H1 (cell line): ENCODE measurements at regions not wholly inside any gene's neighbourhood (a gene's known extent, or its start where the extent isn't known, plus 50 kb on each side); places are given as distances from the start of the nearest gene placed in this dataset.

Source experiments
- CTCF ChIA-PET: fragments of 300-600 bp; sonication (Branson Sonifier 250); formaldehyde crosslinking; loops from one replicate; lab custom pipeline; 2021; ENCODE audit not compliant: partially characterized antibody; lab: Charles Lee
- POLR2A ChIA-PET: fragments of 300-600 bp; sonication (Branson Sonifier 250); formaldehyde crosslinking; loops from one replicate; lab custom pipeline; 2021; ENCODE audit warnings: inconsistent platforms; ENCODE audit not compliant: partially characterized antibody; lab: Charles Lee
- DNase-seq, 2 experiments: peaks; one replicate each; pipeline versions ENCODE4 v3.0.0 to v3.0.0-alpha.2; 2010 to 2022; ENCODE audit warnings: low spot score in 2 of 2, low read depth in 1 of 2, mixed read lengths in 1 of 2
- FAIRE-seq: peaks from 2 replicates; lab custom pipeline; 2011; peaks lifted over from hg19 to GRCh38; lab: Jason Lieb, UNC
- H2AFZ ChIP-seq: 2 replicates; pipeline ENCODE4 v1.8.1; 2012; ENCODE audit warnings: low read length, inconsistent platforms
- H2AK5ac ChIP-seq: 2 replicates; pipeline ENCODE4 v1.6.1; 2013; ENCODE audit warnings: low read depth, low read length
- H2BK120ac ChIP-seq: replicated peaks from 2 replicates; pipeline ENCODE3; 2013; ENCODE audit warnings: low read depth, low read length, inconsistent platforms
- H2BK12ac ChIP-seq: 2 replicates; pipeline ENCODE4 v1.6.1; 2013; ENCODE audit warnings: low read depth, low read length
- H2BK15ac ChIP-seq: 2 replicates; pipeline ENCODE4 v1.6.1; 2013; ENCODE audit warnings: low read length
- H2BK20ac ChIP-seq: 2 replicates; pipeline ENCODE4 v1.6.1; 2013; ENCODE audit warnings: low read length
- H2BK5ac ChIP-seq: 2 replicates; pipeline ENCODE4 v1.6.1; 2013; ENCODE audit warnings: low read depth, low read length
- H3K14ac ChIP-seq: 2 replicates; pipeline ENCODE4 v1.6.1; 2013; ENCODE audit warnings: inconsistent platforms; ENCODE audit not compliant: insufficient read length
- H3K18ac ChIP-seq: 2 replicates; pipeline ENCODE4 v1.6.1; 2013; ENCODE audit warnings: low read length; ENCODE audit errors: extremely low read depth
- H3K23ac ChIP-seq: 2 replicates; pipeline ENCODE4 v1.6.1; 2013; ENCODE audit warnings: inconsistent platforms; ENCODE audit not compliant: insufficient read length
- H3K23me2 ChIP-seq: 2 replicates; pipeline ENCODE4 v1.6.1; 2013; ENCODE audit warnings: low read depth, low read length
- H3K27ac ChIP-seq: 2 replicates; pipeline ENCODE4 v1.6.1; 2011; ENCODE audit warnings: low read depth, low read length, inconsistent platforms
- H3K27me3 ChIP-seq, 4 experiments: replicated peaks in 1 of 4; 1 replicate in 1 of 4; 2 replicates in 3 of 4; pipeline versions ENCODE4 v1.6.1 to v1.8.1; 2011 to 2013; ENCODE audit warnings: low read length in 3 of 4, mild to moderate bottlenecking in 3 of 4, inconsistent platforms in 2 of 4, mixed read lengths in 2 of 4, moderate library complexity in 1 of 4; ENCODE audit not compliant: control insufficient read depth in 3 of 4, insufficient read depth in 3 of 4; ENCODE audit errors: extremely low read depth in 1 of 4
- H3K36me3 ChIP-seq, 4 experiments: 2 replicates each; pipeline versions ENCODE4 v1.6.1 to v1.8.1; 2011 to 2013; ENCODE audit warnings: mild to moderate bottlenecking in 4 of 4, low read length in 3 of 4, moderate library complexity in 2 of 4, control low read depth in 1 of 4, inconsistent platforms in 1 of 4; ENCODE audit not compliant: insufficient read depth in 4 of 4, control insufficient read depth in 2 of 4
- H3K4ac ChIP-seq: replicated peaks from 2 replicates; pipeline ENCODE3; 2013; ENCODE audit warnings: low read length, low read depth, mixed read lengths, inconsistent platforms; ENCODE audit not compliant: insufficient read length
- H3K4me1 ChIP-seq, 4 experiments: replicated peaks in 1 of 4; 1 replicate in 1 of 4; 2 replicates in 3 of 4; pipeline versions ENCODE4 v1.6.1 to v1.8.1; 2011 to 2013; ENCODE audit warnings: low read length in 3 of 4, inconsistent platforms in 2 of 4, mixed read lengths in 1 of 4; ENCODE audit not compliant: insufficient read depth in 4 of 4, control insufficient read depth in 3 of 4
- H3K4me2 ChIP-seq, 2 experiments: 2 replicates each; pipeline versions ENCODE4 v1.6.1 to v1.8.1; 2011 to 2013; ENCODE audit warnings: low read depth in 2 of 2, low read length in 2 of 2, control low read depth in 1 of 2, inconsistent platforms in 1 of 2, mild to moderate bottlenecking in 1 of 2; ENCODE audit not compliant: insufficient read depth in 1 of 2
- H3K4me3 ChIP-seq, 4 experiments: fragments of 200-600, 300-600 bp in 1 of 4; sonication (generic), shearing (Covaris generic), sonication (Bioruptor Twin) in 1 of 4; 2 replicates each; pipeline versions ENCODE4 v1.5.1 to v1.8.1; 2011 to 2016; ENCODE audit warnings: low read length in 4 of 4, low read depth in 3 of 4, control low read depth in 2 of 4, inconsistent platforms in 2 of 4, mild to moderate bottlenecking in 2 of 4, mixed read lengths in 1 of 4, moderate library complexity in 1 of 4; ENCODE audit not compliant: insufficient read depth in 2 of 4; ENCODE audit errors: extremely low read depth in 1 of 4
- H3K56ac ChIP-seq: replicated peaks from 2 replicates; pipeline ENCODE3; 2013; ENCODE audit warnings: low read depth, mild to moderate bottlenecking, mixed read lengths, low read length, inconsistent platforms; ENCODE audit not compliant: insufficient read length
- H3K79me1 ChIP-seq: 2 replicates; pipeline ENCODE4 v1.6.1; 2013; ENCODE audit warnings: low read depth, low read length, control low read depth
- H3K79me2 ChIP-seq, 2 experiments: 2 replicates each; pipeline versions ENCODE4 v1.6.1 to v1.8.1; 2012 to 2013; ENCODE audit warnings: low read length in 2 of 2, mild to moderate bottlenecking in 2 of 2, inconsistent platforms in 1 of 2; ENCODE audit not compliant: insufficient read depth in 2 of 2, control insufficient read depth in 1 of 2
- H3K9ac ChIP-seq, 4 experiments: replicated peaks in 1 of 4; 1 replicate in 1 of 4; 2 replicates in 3 of 4; pipeline versions ENCODE4 v1.6.1 to v1.8.1; 2011 to 2013; ENCODE audit warnings: low read depth in 3 of 4, low read length in 3 of 4, control low read depth in 2 of 4, mild to moderate bottlenecking in 2 of 4, moderate library complexity in 2 of 4, inconsistent platforms in 1 of 4; ENCODE audit errors: extremely low read depth in 1 of 4
- H3K9me3 ChIP-seq, 2 experiments: 2 replicates each; pipeline versions ENCODE4 v1.6.1 to v1.8.1; 2012 to 2013; ENCODE audit warnings: mild to moderate bottlenecking in 2 of 2, moderate library complexity in 2 of 2, control low read depth in 1 of 2, inconsistent platforms in 1 of 2, low read depth in 1 of 2, low read length in 1 of 2, mixed read lengths in 1 of 2; ENCODE audit not compliant: insufficient read depth in 2 of 2
- H4K20me1 ChIP-seq, 2 experiments: replicated peaks in 1 of 2; 2 replicates each; pipeline versions ENCODE3 to v1.8.1; 2011 to 2013; ENCODE audit warnings: inconsistent platforms in 2 of 2, low read length in 2 of 2, mild to moderate bottlenecking in 1 of 2; ENCODE audit not compliant: insufficient read depth in 2 of 2, control insufficient read depth in 1 of 2
- H4K5ac ChIP-seq: 2 replicates; pipeline ENCODE4 v1.6.1; 2013; ENCODE audit warnings: low read length, low read depth, mixed read lengths, inconsistent platforms; ENCODE audit not compliant: insufficient read length
- H4K8ac ChIP-seq: 2 replicates; pipeline ENCODE4 v1.8.0; 2013; ENCODE audit warnings: mild to moderate bottlenecking, moderate library complexity, low read length, inconsistent platforms; ENCODE audit not compliant: insufficient read depth; ENCODE audit errors: extremely low read depth
- H4K91ac ChIP-seq: replicated peaks from 2 replicates; pipeline ENCODE3; 2013; ENCODE audit warnings: low read length, mixed read lengths, inconsistent platforms; ENCODE audit not compliant: insufficient read length
- ATF2 ChIP-seq: IDR thresholded peaks from 2 replicates; pipeline ENCODE4 v1.6.1; 2012; ENCODE audit warnings: low read length, inconsistent platforms
- ATF3 ChIP-seq: IDR thresholded peaks from 2 replicates; pipeline ENCODE4 v1.6.1; 2011; ENCODE audit warnings: low read depth, mild to moderate bottlenecking, low read length; ENCODE audit not compliant: insufficient read depth
- EZH2 ChIP-seq: fragments of 200-600 bp; sonication (generic); IDR thresholded peaks from 2 replicates; pipeline ENCODE4 v1.7.1; 2012; ENCODE audit warnings: low read depth, mild to moderate bottlenecking, moderate library complexity, low read length, inconsistent platforms; ENCODE audit not compliant: severe bottlenecking
- MAX ChIP-seq: IDR thresholded peaks from 2 replicates; pipeline ENCODE4 v1.6.1; 2012; ENCODE audit warnings: inconsistent platforms
- POLR2AphosphoS5 ChIP-seq: IDR thresholded peaks from 2 replicates; pipeline ENCODE4 v1.6.1; 2011; ENCODE audit warnings: low read depth, low read length
- POU5F1 ChIP-seq: IDR thresholded peaks from 2 replicates; pipeline ENCODE4 v1.6.1; 2011; ENCODE audit warnings: low read depth, mild to moderate bottlenecking, low read length, moderate library complexity
- RNF2 ChIP-seq: fragments of 200-900, 300-1000 bp; sonication (generic); IDR thresholded peaks from 2 replicates; pipeline ENCODE4 v1.7.1; 2016; ENCODE audit warnings: borderline replicate concordance, low read depth, mild to moderate bottlenecking, antibody characterized with exemption, low read length; ENCODE audit not compliant: poor library complexity, severe bottlenecking; ENCODE audit errors: missing control alignments
- SIRT6 ChIP-seq: IDR thresholded peaks from one replicate; pipeline ENCODE4 v1.7.1; 2012; ENCODE audit warnings: low read length, inconsistent platforms
- TCF12 ChIP-seq: IDR thresholded peaks from 2 replicates; pipeline ENCODE4 v1.6.1; 2011; ENCODE audit warnings: low read depth, mild to moderate bottlenecking, low read length
- WGBS, 2 experiments: shearing (Covaris generic) in 1 of 2; methylation state at CpG; one replicate each; pipeline versions ENCODE4 v1.1.6 to v1.1.7; 2013 to 2015; ENCODE audit warnings: low lambda C conversion rate in 2 of 2, mixed read lengths in 2 of 2, inconsistent platforms in 1 of 2, low coverage in 1 of 2, missing lambda C conversion rate in 1 of 2; ENCODE audit not compliant: insufficient replicate concordance in 2 of 2, insufficient coverage in 1 of 2, insufficient read length in 1 of 2; ENCODE audit errors: extremely low coverage in 1 of 2, missing lambda C conversion rate in 1 of 2; 5-methylcytosine and 5-hydroxymethylcytosine counted together

- FAIRE-seq: no peak
- Histone ChIP-seq H3K9me3 (no peaks in the 10 kb centered on the region), H4K5ac (no peak overlapping the region), H3K23me2 (no peaks in the 10 kb centered on the region), H3K36me3 (no peaks in the 10 kb centered on the region), H3K56ac (no peak overlapping the region), H3K4ac (no peak overlapping the region), H4K91ac (no peak overlapping the region), H3K79me2 (no peaks in the 10 kb centered on the region), H3K27ac (no peak overlapping the region), H3K4me2 (no peak overlapping the region), H2BK20ac (no peak overlapping the region), H2BK15ac (no peak overlapping the region), H3K23ac (no peak overlapping the region), H2BK12ac (no peak overlapping the region), H2BK120ac (no peak overlapping the region), H2BK5ac (no peak overlapping the region), H4K20me1 (no peaks in the 10 kb centered on the region), H3K27me3 (no peaks in the 10 kb centered on the region), H3K79me1 (no peaks in the 10 kb centered on the region), H3K14ac (no peak overlapping the region), H3K4me1 (no peaks in the 10 kb centered on the region), H3K4me3 (no peak overlapping the region), H4K8ac (no peak overlapping the region), H3K9ac (no peak overlapping the region), H3K18ac (no peak overlapping the region), H2AK5ac (no peak overlapping the region), H2AFZ (no peak overlapping the region)
- POLR2A ChIA-PET: interaction anchor here (0.6 kb wide), 1 partner anchor 204 kb away, joined by 4 read pairs; no protein-coding TSS in a partner anchor
- CTCF ChIA-PET: interaction anchor here (0.8 to 3.2 kb wide), 10 partner anchors 9 to 363 kb away, joined by 3 to 13 read pairs (median 4); no protein-coding TSS in a partner anchor
- 85% methylated on average over 5 of the region's 5 CpGs; no CpG with 5 or more reads in 1 of the 2 experiments for WGBS, 2 experiments
- DNase-seq: no peak
- TF ChIP-seq ATF2 (no peak), SIRT6 (no peak), ATF3 (no peak), TCF12 (no peak), POLR2AphosphoS5 (no peak), EZH2 (no peak), POU5F1 (no peak), MAX (no peak), RNF2 (no peak)
Observed at GRCh38 chr4:136328131-136328530, 1204.2 kb downstream of the PCDH18 start.
